Skeletal muscle satellite cell (primary cell): ENCODE measurements at regions not wholly inside any gene's neighbourhood (a gene's known extent, or its start where the extent isn't known, plus 50 kb on each side); places are given as distances from the start of the nearest gene placed in this dataset.
A peak's percentile ranks its signal among the peaks of the same experiment; 100 is the strongest.

Experiments used
- H3K27me3 ChIP-seq: 2 replicates; pipeline ENCODE4 v1.7.0; 2013; ENCODE audit warnings: low read length; ENCODE audit not compliant: control insufficient read depth, insufficient read depth
- H3K36me3 ChIP-seq: 2 replicates; pipeline ENCODE4 v1.7.0; 2013; ENCODE audit warnings: mild to moderate bottlenecking, control low read depth, low read length; ENCODE audit not compliant: insufficient read depth
- H3K4me1 ChIP-seq: 2 replicates; pipeline ENCODE4 v1.7.0; 2013; ENCODE audit warnings: low read length; ENCODE audit not compliant: control insufficient read depth, insufficient read depth
- H3K4me2 ChIP-seq: 2 replicates; pipeline ENCODE4 v1.7.0; 2013; ENCODE audit warnings: mild to moderate bottlenecking, low read length
- H3K4me3 ChIP-seq: 2 replicates; pipeline ENCODE4 v1.7.0; 2013; ENCODE audit warnings: low read length
- H3K9ac ChIP-seq: 2 replicates; pipeline ENCODE4 v1.7.0; 2013; ENCODE audit warnings: mild to moderate bottlenecking, low read depth, low read length, moderate library complexity
- H3K9me3 ChIP-seq: replicated peaks from 2 replicates; pipeline ENCODE4 v1.7.0; 2013; ENCODE audit warnings: mild to moderate bottlenecking, control low read depth, low read length

GRCh38 chr5:74075501-74076484 is 449.8 kb downstream of the ARHGEF28 start:
- H3K9me3 ChIP-seq: no peaks in the 10 kb centered on the region

DNA sequence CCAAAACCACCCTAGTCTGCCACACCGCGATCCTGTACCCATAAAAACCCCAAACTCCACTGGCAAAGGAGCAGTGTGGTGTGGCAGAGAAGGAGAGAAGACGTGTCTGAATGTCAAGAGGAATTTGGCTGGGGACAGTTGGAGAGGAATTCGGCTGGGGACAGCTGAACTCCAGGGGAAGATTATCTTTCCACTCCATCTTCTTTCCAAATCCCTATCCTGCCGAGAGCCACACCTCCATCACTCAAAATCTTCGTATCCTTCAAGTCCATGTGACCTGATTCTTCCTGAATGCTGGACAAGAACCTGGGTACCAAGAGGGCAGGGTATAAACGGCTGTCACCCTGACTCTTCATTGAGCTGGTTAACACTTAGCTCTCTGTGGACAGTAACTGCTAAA is 448.1 kb downstream of the ARHGEF28 start:
- Histone ChIP-seq H3K4me1 (no peaks in the 10 kb centered on the region), H3K4me2 (no peak overlapping the region), H3K9me3 (no peaks in the 10 kb centered on the region), H3K9ac (no peak overlapping the region), H3K36me3 (no peaks in the 10 kb centered on the region), H3K4me3 (no peak overlapping the region), H3K27me3 (peaks cover 3% of the 10 kb centered on the region)

More at GRCh38 chr5:74075501-74076484, 449.8 kb downstream of the ARHGEF28 start:
- no peaks in the 10 kb centered on the region for H3K4me1 ChIP-seq
- no peak overlapping the region for H3K9ac ChIP-seq
- no peaks in the 10 kb centered on the region for H3K36me3 ChIP-seq
- H3K4me3 ChIP-seq: no peak overlapping the region
- peaks cover 3% of the 10 kb centered on the region for H3K27me3 ChIP-seq
- H3K4me2 ChIP-seq: no peak overlapping the region

- Histone ChIP-seq H3K9me3 (no peaks in the 10 kb centered on the region), H3K4me1 (peaks cover 2% of the 10 kb centered on the region), H3K36me3 (no peaks in the 10 kb centered on the region), H3K4me3 (no peak overlapping the region), H3K9ac (no peak overlapping the region), H3K4me2 (no peak overlapping the region), H3K27me3 (peaks cover 3% of the 10 kb centered on the region)
These were observed 447.3 kb downstream of the ARHGEF28 start for GRCh38 chr5:74073257-74073656.

- peaks cover 8% of the 10 kb centered on the region for H3K4me1 ChIP-seq
- no peak overlapping the region for H3K9ac ChIP-seq
- H3K27me3 ChIP-seq: peaks cover 3% of the 10 kb centered on the region
- H3K36me3 ChIP-seq: no peaks in the 10 kb centered on the region
- H3K4me3 ChIP-seq: no peak overlapping the region
- H3K4me2 ChIP-seq: no peak overlapping the region
- no peaks in the 10 kb centered on the region for H3K9me3 ChIP-seq
These were observed 446.6 kb downstream of the ARHGEF28 start for GRCh38 chr5:74072646-74073045.

DNA sequence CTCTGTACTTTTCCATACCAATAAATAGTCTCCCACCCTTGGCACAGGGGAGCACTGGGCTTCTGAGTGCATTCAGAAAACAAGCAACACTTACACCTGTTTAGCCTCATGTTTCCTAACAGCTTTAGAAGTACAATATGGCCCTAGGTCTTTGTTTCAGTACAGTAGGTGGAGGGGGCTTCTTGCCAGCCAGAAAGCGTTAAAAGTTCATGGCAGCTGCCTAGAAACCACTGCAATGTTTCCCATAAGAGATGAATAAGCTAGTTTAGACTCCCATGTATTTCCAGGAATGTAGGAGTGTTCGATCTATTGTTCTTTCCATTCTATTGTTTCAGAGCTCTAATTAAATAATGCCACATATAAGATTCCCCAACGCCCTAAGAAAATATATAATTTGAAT is 444.8 kb downstream of the ARHGEF28 start:
- Histone ChIP-seq H3K27me3 (no peaks in the 10 kb centered on the region), H3K4me1 (peaks cover 15% of the 10 kb centered on the region), H3K36me3 (no peaks in the 10 kb centered on the region), H3K9ac (no peak overlapping the region), H3K9me3 (no peaks in the 10 kb centered on the region), H3K4me2 (no peak overlapping the region), H3K4me3 (no peak overlapping the region)

DNA sequence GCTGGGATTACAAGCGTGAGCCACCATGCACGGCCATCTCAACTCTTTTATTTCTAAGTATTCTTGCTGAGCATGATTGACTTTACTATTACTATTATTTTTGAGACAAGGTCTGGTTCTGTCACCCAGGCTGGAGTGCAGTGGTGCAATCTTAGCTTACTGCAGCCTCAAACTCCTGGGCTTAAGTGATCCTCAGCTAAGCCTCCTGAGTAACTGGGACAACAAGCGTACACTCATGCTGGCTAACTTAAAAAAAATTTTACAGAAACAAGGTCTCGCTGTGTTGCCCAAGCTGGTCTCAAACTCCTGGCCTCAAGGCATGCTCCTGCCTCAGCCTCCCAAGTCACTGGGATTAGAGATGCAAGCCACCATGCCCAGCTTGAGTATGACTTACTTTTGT is 443.7 kb downstream of the ARHGEF28 start:
- Histone ChIP-seq H3K9ac (no peak overlapping the region), H3K4me2 (no peak overlapping the region)

GRCh38 chr5:74067748-74068541 is 441.9 kb downstream of the ARHGEF28 start:
- Histone ChIP-seq H3K27me3 (no peaks in the 10 kb centered on the region), H3K4me3 (no peak overlapping the region), H3K4me2 (peak overlapping the region; percentile 43), H3K9me3 (no peaks in the 10 kb centered on the region), H3K9ac (peak overlapping the region; percentile 40), H3K4me1 (peaks cover 38% of the 10 kb centered on the region), H3K36me3 (no peaks in the 10 kb centered on the region)

More for the DNA sequence above, 443.7 kb downstream of the ARHGEF28 start:
- Histone ChIP-seq H3K4me3 (no peak overlapping the region), H3K27me3 (no peaks in the 10 kb centered on the region), H3K36me3 (no peaks in the 10 kb centered on the region), H3K9me3 (no peaks in the 10 kb centered on the region), H3K4me1 (peaks cover 20% of the 10 kb centered on the region)

DNA sequence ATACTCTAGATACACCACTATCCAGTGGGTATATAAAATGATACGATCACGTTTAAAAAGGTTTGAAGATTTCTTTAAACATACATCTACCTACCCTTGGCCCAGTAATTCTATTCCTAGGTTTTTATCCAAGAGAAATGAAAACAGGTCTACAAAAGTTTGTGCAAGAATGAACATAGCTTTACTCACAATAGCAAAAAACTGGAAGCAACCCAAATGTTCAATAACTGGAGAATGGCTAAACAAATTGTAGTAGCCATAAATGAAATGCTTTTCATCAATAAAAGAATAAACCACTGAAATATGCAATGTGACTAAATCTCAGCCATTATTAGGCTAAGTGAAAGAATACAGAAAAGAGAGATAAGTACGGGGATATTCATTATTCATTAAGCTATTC is 438.9 kb downstream of the ARHGEF28 start:
- H3K27me3 ChIP-seq: no peaks in the 10 kb centered on the region
- no peak overlapping the region for H3K9ac ChIP-seq
- no peaks in the 10 kb centered on the region for H3K9me3 ChIP-seq
- H3K4me1 ChIP-seq: peaks cover 52% of the 10 kb centered on the region
- H3K4me3 ChIP-seq: no peak overlapping the region
- no peaks in the 10 kb centered on the region for H3K36me3 ChIP-seq
- H3K4me2 ChIP-seq: no peak overlapping the region

DNA sequence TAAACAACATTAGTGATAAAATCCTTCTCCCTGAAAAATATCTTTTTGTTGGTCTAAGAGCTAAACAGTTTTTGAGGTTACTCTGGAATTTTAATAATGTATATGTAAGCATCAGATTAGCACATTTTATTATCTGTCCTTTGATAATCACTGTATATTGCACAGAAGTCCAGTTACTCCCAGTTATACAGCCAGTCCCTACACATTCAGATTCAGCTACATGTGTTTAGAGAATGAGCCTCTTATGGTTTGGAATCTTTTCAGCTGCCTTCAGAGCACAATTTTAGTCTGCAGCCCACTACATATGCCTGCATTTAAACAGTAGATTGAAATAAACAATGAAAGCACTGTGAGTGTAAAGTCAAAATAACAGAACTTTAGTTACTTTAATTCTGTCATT is 438.2 kb downstream of the ARHGEF28 start:
- Histone ChIP-seq H3K4me3 (no peak overlapping the region), H3K9ac (no peak overlapping the region), H3K4me2 (peak overlapping the region; percentile 33), H3K36me3 (no peaks in the 10 kb centered on the region), H3K27me3 (no peaks in the 10 kb centered on the region), H3K4me1 (peaks cover 52% of the 10 kb centered on the region), H3K9me3 (no peaks in the 10 kb centered on the region)

DNA sequence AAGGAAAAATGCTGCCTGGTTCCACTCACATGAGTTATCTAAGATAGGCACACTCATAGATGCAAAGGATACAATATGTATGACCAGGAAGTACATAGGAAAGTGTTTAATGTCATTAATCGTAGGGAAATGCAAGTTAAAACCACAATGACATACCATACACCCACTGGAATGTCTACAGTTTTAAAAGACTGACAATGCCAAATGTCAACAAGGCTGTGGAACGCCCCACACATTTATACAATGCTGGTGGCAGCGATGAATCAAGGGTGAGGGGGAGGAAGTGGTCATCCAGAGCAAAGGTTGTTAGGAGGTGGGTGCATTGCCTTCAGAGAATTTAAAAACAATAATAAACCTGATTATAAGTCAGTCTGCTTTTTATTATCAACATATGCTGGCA is 437.8 kb downstream of the ARHGEF28 start:
- H3K36me3 ChIP-seq: no peaks in the 10 kb centered on the region
- H3K9me3 ChIP-seq: no peaks in the 10 kb centered on the region
- H3K9ac ChIP-seq: peak overlapping the region; percentile 19
- H3K4me2 ChIP-seq: peak overlapping the region; percentile 33
- H3K4me3 ChIP-seq: peak overlapping the region; percentile 3
- H3K4me1 ChIP-seq: peaks cover 52% of the 10 kb centered on the region
- no peaks in the 10 kb centered on the region for H3K27me3 ChIP-seq

DNA sequence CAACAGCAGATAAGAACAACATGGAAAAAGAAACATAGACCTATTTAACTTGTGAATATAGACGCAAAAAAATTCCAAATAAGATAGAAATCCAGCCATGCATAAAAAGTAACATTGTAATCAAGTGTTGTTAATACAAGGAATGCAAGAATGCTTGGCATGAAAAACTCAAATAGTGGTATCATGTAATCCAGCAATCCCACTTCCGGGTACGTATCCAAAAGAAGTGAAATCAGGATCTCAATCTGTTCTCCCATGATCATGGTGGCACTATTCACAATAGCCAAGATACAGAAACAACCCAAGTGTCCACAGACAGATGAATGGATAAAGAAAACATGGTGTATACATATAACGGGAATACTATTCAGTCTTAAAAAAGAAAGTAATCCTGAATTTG is 437.4 kb downstream of the ARHGEF28 start:
- peak overlapping the region; percentile 3 for H3K4me3 ChIP-seq
- no peaks in the 10 kb centered on the region for H3K9me3 ChIP-seq
- H3K4me1 ChIP-seq: peaks cover 51% of the 10 kb centered on the region
- peak overlapping the region; percentile 33 for H3K4me2 ChIP-seq
- H3K9ac ChIP-seq: peak overlapping the region; percentile 19
- no peaks in the 10 kb centered on the region for H3K27me3 ChIP-seq
- H3K36me3 ChIP-seq: no peaks in the 10 kb centered on the region
